ENCODE measurements at regions not wholly inside any gene's neighbourhood (a gene's known extent, or its start where the extent isn't known, plus 50 kb on each side); places are given as distances from the start of the nearest gene placed in this dataset.
"Not testable (repeated sequence)": the region's sequence is repeated elsewhere in the genome, so short reads cannot be mapped to it uniquely, and the experiment has no call there.

- Histone ChIP-seq H3K4me3 (ENCODE audit: low read depth, low read length) (no peak overlapping the region), H3K4me1 (no peaks in the 10 kb centered on the region), H3K36me3 (no peaks in the 10 kb centered on the region), H3K27me3 (no peaks in the 10 kb centered on the region), H3K9me3 (no peaks in the 10 kb centered on the region)
- TF ChIP-seq, protein P1, sequence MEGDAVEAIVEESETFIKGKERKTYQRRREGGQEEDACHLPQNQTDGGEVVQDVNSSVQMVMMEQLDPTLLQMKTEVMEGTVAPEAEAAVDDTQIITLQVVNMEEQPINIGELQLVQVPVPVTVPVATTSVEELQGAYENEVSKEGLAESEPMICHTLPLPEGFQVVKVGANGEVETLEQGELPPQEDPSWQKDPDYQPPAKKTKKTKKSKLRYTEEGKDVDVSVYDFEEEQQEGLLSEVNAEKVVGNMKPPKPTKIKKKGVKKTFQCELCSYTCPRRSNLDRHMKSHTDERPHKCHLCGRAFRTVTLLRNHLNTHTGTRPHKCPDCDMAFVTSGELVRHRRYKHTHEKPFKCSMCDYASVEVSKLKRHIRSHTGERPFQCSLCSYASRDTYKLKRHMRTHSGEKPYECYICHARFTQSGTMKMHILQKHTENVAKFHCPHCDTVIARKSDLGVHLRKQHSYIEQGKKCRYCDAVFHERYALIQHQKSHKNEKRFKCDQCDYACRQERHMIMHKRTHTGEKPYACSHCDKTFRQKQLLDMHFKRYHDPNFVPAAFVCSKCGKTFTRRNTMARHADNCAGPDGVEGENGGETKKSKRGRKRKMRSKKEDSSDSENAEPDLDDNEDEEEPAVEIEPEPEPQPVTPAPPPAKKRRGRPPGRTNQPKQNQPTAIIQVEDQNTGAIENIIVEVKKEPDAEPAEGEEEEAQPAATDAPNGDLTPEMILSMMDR (IDR thresholded peaks at IDR 0.05; ENCODE audit: low read depth, low read length) = no peak
- no peak for DNase-seq
These were observed 264.6 kb downstream of the UBE3D start for GRCh38 chr6:82801083-82801482.

DNA sequence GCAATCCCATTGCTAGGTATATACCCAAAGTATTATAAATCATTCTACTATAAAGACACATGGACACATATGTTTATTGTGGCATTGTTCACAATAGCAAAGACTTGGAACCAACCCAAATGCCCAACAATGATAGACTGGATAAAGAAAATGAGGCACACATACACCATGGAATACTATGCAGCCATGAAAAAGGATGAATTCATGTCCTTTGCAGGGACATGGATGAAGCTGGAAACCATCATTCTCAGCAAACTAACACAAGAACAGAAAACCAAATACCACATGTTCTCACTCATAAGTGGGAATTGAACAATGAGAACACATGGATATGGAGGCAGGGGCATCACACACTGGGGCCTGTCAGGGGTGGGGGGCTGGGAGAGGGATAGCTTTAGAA is 249.4 kb downstream of the UBE3D start:
- H3K27me3 ChIP-seq; DNase-seq; H3K4me1 ChIP-seq; H3K4me3 ChIP-seq (ENCODE audit: low read depth, low read length); H3K36me3 ChIP-seq; H3K9me3 ChIP-seq: not testable (repeated sequence)

- TF ChIP-seq, protein P1 (IDR thresholded peaks at IDR 0.05; ENCODE audit: low read depth, low read length) = no peak
- Histone ChIP-seq H3K9me3 (no peaks in the 10 kb centered on the region; the same call in 1 of the 2 replicates), H3K36me3 (no peaks in the 10 kb centered on the region), H3K27me3 (no peaks in the 10 kb centered on the region), H3K4me1 (no peaks in the 10 kb centered on the region), H3K4me3 (ENCODE audit: low read depth, low read length) (no peak overlapping the region)
- no peak for DNase-seq
These were observed 246.9 kb downstream of the UBE3D start for GRCh38 chr6:82818727-82819126.

DNA sequence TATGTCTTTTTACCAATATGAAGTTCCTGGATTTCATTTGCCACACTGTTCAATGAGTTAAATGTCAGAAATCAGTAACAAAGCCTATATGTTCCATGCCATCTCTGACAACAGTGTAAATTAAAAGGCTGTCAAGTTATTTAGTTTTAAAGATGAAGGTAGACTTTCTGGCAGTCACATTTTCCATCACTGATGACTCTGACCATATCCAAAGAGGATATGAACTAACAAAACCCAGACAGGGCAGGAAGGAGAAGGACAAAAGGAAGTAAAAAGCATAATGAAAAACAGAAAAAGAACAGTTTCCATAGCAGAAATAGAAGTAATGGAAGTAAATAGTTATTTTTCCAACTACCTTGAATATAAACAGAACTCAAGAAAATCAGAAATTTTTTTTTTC is 242.3 kb downstream of the UBE3D start:
- H3K9me3 ChIP-seq = no peaks in the 10 kb centered on the region; the same call in 1 of the 2 replicates
- H3K27me3 ChIP-seq = no peaks in the 10 kb centered on the region
- no peaks in the 10 kb centered on the region for H3K4me1 ChIP-seq
- DNase-seq = no peak
- TF ChIP-seq, protein P1 (IDR thresholded peaks at IDR 0.05; ENCODE audit: low read depth, low read length) = no peak
- H3K4me3 ChIP-seq (ENCODE audit: low read depth, low read length) = no peak overlapping the region
- no peaks in the 10 kb centered on the region for H3K36me3 ChIP-seq

DNA sequence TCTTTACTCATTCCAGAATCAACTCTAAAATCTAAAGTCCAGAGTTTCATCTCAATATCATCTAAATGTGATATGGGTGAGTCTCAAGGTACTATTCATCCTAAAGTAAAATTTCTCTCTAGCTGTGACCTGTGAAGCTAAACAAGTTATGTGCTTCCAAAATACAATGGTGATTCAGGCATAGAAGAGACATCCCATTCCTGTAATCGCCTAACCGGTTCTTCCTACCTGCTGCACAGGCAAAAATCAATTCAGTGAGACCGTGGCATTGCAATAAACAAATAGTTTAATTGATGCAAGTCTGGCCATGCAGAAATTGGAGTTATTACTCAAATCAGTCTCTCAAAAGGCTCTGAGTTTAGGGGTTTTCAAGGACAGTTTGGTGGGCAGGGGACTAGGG is 232.8 kb downstream of the UBE3D start:
- no peak overlapping the region for H3K4me3 ChIP-seq (ENCODE audit: low read depth, low read length)
- no peak for DNase-seq

DNA sequence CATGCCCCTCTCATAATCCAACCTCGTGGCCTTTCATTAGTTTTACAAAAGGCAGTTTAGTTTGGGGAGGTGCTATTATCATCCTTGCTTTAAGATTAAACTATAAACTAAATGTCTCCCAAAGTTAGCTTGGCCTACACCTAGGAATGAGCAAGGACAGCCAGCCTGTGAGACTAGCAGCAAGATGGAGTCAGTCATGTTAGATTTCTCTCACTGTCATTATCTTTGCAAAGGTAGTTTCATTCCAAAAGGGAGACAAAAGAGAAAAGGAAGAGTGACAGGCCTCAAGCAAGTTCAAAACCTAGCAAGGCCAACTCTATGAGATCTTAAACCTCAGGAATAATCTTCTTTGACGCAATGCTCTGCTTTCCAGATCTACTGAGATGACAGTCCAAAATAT is 232.2 kb downstream of the UBE3D start:
- no peak for DNase-seq
- H3K4me1 ChIP-seq = no peaks in the 10 kb centered on the region
- TF ChIP-seq, protein P1 (IDR thresholded peaks at IDR 0.05; ENCODE audit: low read depth, low read length) = no peak
- no peaks in the 10 kb centered on the region; the same call in 1 of the 2 replicates for H3K9me3 ChIP-seq
- no peaks in the 10 kb centered on the region for H3K36me3 ChIP-seq
- no peaks in the 10 kb centered on the region for H3K27me3 ChIP-seq
- H3K4me3 ChIP-seq (ENCODE audit: low read depth, low read length) = no peak overlapping the region

More for the DNA sequence above, 232.8 kb downstream of the UBE3D start:
- no peaks in the 10 kb centered on the region; the same call in 1 of the 2 replicates for H3K9me3 ChIP-seq
- no peaks in the 10 kb centered on the region for H3K4me1 ChIP-seq
- TF ChIP-seq, protein P1 (IDR thresholded peaks at IDR 0.05; ENCODE audit: low read depth, low read length) = no peak
- no peaks in the 10 kb centered on the region for H3K27me3 ChIP-seq
- H3K36me3 ChIP-seq = no peaks in the 10 kb centered on the region

Data from BE2C (cell line).